Nephron (organoid): ENCODE measurements at regions not wholly inside any gene's neighbourhood (a gene's known extent, or its start where the extent isn't known, plus 50 kb on each side); places are given as distances from the start of the nearest gene placed in this dataset.

Experiments
- H3K27ac Mint-ChIP-seq, 3 experiments: 2 replicates each; pipeline ENCODE4 v1.8.0; 2020; ENCODE audit warnings: mixed read lengths in 3 of 3, mild to moderate bottlenecking in 2 of 3, moderate library complexity in 1 of 3
- H3K27me3 Mint-ChIP-seq: 2 replicates; pipeline ENCODE4 v1.8.0; 2021; ENCODE audit warnings: low read depth, mild to moderate bottlenecking, moderate library complexity, mixed read lengths
- H3K36me3 Mint-ChIP-seq: 2 replicates; pipeline ENCODE4 v1.8.0; 2020; ENCODE audit warnings: low read depth, mixed read lengths
- H3K4me1 Mint-ChIP-seq: 2 replicates; pipeline ENCODE4 v1.8.0; 2020; ENCODE audit warnings: mixed read lengths
- H3K4me3 Mint-ChIP-seq, 3 experiments: 2 replicates each; pipeline ENCODE4 v1.8.0; 2020; ENCODE audit warnings: mild to moderate bottlenecking in 3 of 3, mixed read lengths in 3 of 3, moderate library complexity in 2 of 3
- H3K9me3 Mint-ChIP-seq: 2 replicates; pipeline ENCODE4 v1.8.0; 2020; ENCODE audit warnings: mixed read lengths
- TF ChIP-seq, protein P1 (sequence below), 3 experiments: fragments of 200-600 bp; sonication (generic); IDR thresholded peaks; one replicate each; pipeline ENCODE4 v1.5.0; 2021; ENCODE audit warnings: antibody characterized with exemption in 3 of 3; ENCODE audit not compliant: unreplicated experiment in 3 of 3

DNA sequence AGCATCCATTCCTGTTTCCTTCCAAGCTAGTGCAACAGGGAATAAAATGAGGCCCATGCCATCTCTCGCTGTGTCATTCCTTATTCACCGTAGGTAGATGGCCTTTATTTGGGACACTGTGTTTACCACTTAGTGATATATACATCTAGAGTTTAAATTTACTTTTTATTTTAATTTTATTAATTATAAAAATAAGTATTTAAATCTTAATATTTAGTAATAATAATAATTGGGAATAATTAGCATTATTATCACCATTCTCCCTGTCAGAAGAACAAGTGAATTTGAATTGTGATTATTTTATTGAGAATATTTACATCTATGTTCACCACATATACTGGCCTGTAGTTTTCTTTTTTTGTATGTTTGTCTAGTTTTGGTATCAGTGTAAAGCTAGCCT, 692.9 kb upstream of the KIF2B start:
- Mint-ChIP-seq H3K4me1 (peaks cover 15% of the 10 kb centered on the region), H3K9me3 (peaks cover 3% of the 10 kb centered on the region), H3K36me3 (no peaks in the 10 kb centered on the region), H3K27me3 (no peaks in the 10 kb centered on the region), H3K4me3 (no peak overlapping the region), H3K27ac (no peak overlapping the region)
- TF ChIP-seq, protein P1, sequence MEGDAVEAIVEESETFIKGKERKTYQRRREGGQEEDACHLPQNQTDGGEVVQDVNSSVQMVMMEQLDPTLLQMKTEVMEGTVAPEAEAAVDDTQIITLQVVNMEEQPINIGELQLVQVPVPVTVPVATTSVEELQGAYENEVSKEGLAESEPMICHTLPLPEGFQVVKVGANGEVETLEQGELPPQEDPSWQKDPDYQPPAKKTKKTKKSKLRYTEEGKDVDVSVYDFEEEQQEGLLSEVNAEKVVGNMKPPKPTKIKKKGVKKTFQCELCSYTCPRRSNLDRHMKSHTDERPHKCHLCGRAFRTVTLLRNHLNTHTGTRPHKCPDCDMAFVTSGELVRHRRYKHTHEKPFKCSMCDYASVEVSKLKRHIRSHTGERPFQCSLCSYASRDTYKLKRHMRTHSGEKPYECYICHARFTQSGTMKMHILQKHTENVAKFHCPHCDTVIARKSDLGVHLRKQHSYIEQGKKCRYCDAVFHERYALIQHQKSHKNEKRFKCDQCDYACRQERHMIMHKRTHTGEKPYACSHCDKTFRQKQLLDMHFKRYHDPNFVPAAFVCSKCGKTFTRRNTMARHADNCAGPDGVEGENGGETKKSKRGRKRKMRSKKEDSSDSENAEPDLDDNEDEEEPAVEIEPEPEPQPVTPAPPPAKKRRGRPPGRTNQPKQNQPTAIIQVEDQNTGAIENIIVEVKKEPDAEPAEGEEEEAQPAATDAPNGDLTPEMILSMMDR (IDR thresholded peaks at IDR 0.05; ENCODE audit: unreplicated experiment in 3 of 3) = no peak

DNA sequence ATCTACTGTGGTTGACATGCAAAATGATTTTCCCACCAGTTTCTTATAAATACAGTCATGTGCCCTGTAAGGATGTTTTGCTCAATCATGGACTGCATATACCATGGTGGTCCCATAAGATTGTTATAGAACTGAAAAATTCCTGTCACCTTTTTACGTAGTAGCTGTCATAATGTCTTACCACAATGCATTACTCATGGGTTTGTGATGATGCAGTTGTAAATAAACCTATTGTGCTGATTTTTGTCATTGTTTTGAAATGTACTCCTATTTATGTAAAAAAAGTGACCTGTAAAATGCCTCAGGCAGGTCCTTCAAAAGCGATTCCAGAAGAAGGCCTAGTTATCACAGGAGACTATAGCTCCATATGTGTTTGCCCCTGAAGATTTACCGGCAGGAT, 695.4 kb upstream of the KIF2B start:
- Mint-ChIP-seq H3K36me3 (no peaks in the 10 kb centered on the region), H3K4me3 (no peak overlapping the region), H3K27me3 (peaks cover 5% of the 10 kb centered on the region), H3K4me1 (no peaks in the 10 kb centered on the region), H3K9me3 (peaks cover 3% of the 10 kb centered on the region), H3K27ac (no peak overlapping the region)
- TF ChIP-seq, protein P1 (IDR thresholded peaks at IDR 0.05; ENCODE audit: unreplicated experiment in 3 of 3) = no peak

DNA sequence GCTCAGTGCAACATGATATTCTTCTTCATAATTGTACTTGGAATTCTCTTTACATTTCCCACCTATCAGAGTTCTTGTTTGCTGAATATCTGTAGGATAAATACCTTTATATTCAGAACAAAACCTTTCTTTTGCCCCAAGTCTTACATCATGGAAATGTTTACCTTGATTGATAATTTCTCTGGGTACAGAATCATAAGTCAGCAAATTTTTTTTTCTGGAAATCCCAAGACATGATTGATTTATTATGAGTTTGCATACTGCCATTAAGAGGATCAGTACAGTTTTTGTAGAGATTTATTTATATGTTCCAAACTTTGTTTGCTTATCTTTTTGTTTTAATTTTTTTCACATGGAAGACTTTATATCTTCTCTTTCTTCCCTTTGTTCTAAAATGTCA, 699.8 kb upstream of the KIF2B start:
- Mint-ChIP-seq H3K9me3 (no peaks in the 10 kb centered on the region), H3K27me3 (peaks cover 5% of the 10 kb centered on the region), H3K4me3 (no peak overlapping the region), H3K4me1 (no peaks in the 10 kb centered on the region), H3K27ac (no peak overlapping the region), H3K36me3 (no peaks in the 10 kb centered on the region)
- TF ChIP-seq, protein P1 (IDR thresholded peaks at IDR 0.05; ENCODE audit: unreplicated experiment in 3 of 3) = no peak

DNA sequence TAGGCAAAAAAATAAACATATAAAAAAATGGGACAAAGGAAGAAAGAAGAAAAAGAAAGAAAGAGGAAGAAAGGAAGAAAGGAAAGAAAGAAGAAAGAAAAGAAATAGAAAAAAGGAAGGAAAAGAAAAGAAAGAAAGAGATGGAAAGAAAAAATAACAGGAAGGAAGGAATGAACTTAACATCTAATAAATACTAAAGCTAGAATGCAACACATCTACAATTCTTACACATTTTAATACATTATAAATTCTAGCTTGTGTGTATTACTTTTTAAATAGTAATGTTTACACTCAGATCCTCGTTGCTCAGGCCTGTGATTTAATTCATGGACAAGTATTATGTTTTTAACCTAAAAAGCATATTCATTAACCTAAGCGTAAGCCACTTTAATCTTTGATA, 703.0 kb upstream of the KIF2B start:
- Mint-ChIP-seq H3K27me3 (peaks cover 5% of the 10 kb centered on the region), H3K4me3 (no peak overlapping the region), H3K36me3 (no peaks in the 10 kb centered on the region), H3K9me3 (peaks cover 17% of the 10 kb centered on the region), H3K4me1 (no peaks in the 10 kb centered on the region), H3K27ac (no peak overlapping the region)
- TF ChIP-seq, protein P1 (IDR thresholded peaks at IDR 0.05; ENCODE audit: unreplicated experiment in 3 of 3) = no peak

DNA sequence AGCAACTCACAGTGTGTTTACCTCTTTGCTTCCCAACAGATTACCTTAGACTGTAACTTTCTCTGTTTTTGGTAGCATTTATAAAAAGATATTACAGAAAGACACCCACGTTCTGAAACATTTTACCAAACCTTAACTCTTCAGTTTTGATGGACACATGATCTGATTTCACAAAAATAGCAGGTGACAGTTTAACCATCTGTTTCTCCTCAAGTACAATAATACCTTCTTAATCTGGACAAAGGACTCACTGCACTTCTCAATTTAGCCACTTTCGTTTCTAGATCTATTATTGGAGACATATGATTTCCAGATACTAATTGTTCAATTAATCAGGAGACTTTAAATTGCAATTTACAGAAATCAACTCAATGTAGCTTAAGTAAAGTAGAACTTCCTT, 703.8 kb upstream of the KIF2B start:
- TF ChIP-seq, protein P1 (IDR thresholded peaks at IDR 0.05; ENCODE audit: unreplicated experiment in 3 of 3) = no peak
- H3K36me3 Mint-ChIP-seq = no peaks in the 10 kb centered on the region
- no peak overlapping the region for H3K4me3 Mint-ChIP-seq
- no peaks in the 10 kb centered on the region for H3K4me1 Mint-ChIP-seq
- no peak overlapping the region for H3K27ac Mint-ChIP-seq
- H3K9me3 Mint-ChIP-seq = peaks cover 17% of the 10 kb centered on the region
- H3K27me3 Mint-ChIP-seq = peaks cover 3% of the 10 kb centered on the region

DNA sequence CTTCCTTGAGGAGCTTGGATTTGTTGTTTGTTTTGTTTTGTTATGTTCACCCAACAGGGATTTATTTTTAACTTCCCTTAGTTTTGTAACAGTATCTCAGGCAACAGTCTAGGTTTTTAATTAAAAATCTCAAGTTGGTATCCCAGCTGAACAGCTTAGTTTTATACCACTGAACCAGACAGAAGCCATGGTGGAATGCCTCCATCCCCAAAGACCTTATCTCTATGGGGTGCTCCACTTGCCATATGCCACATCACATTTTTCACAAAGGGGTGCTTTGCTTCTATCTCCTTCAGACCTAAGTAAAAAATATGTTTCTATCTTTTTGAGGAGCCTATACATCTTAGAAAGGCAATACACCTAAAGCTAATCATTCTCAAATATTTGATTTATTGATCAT, 715.8 kb upstream of the KIF2B start:
- Mint-ChIP-seq H3K9me3 (peaks cover 5% of the 10 kb centered on the region), H3K4me1 (peaks cover 3% of the 10 kb centered on the region), H3K4me3 (no peak overlapping the region), H3K27ac (no peak overlapping the region), H3K36me3 (no peaks in the 10 kb centered on the region), H3K27me3 (no peaks in the 10 kb centered on the region)
- TF ChIP-seq, protein P1 (IDR thresholded peaks at IDR 0.05; ENCODE audit: unreplicated experiment in 3 of 3) = no peak
